ENCODE measurements at regions not wholly inside any gene's neighbourhood (a gene's known extent, or its start where the extent isn't known, plus 50 kb on each side); places are given as distances from the start of the nearest gene placed in this dataset.

GRCh38 chr2:234620018-234620417, 123.1 kb upstream of the ARL4C start:
- TF ChIP-seq BACH2 (CRISPR knock-in tag; IDR thresholded peaks at IDR 0.05; ENCODE audit: borderline replicate concordance) (no peak), CSRNP3 (CRISPR knock-in tag; IDR thresholded peaks at IDR 0.05) (no peak), GLIS3 (CRISPR knock-in tag; IDR thresholded peaks at IDR 0.05) (no peak), PATZ1 (CRISPR knock-in tag; IDR thresholded peaks at IDR 0.05; ENCODE audit: borderline replicate concordance) (no peak), ZNF8 (CRISPR knock-in tag; IDR thresholded peaks at IDR 0.05) (no peak), ESRRG (CRISPR knock-in tag; IDR thresholded peaks at IDR 0.05) (no peak), PPARA (CRISPR knock-in tag; IDR thresholded peaks at IDR 0.05; ENCODE audit: borderline replicate concordance) (no peak), ZNF565 (CRISPR knock-in tag; conservative IDR thresholded peaks at IDR 0.05; ENCODE audit: low read depth) (no peak), ZFP30 (CRISPR knock-in tag; IDR thresholded peaks at IDR 0.05) (no peak), RARB (CRISPR knock-in tag; IDR thresholded peaks at IDR 0.05) (no peak), TSHZ2 (CRISPR knock-in tag; IDR thresholded peaks at IDR 0.05) (no peak), SNAI2 (CRISPR knock-in tag; IDR thresholded peaks at IDR 0.05) (no peak), TOX (CRISPR knock-in tag; IDR thresholded peaks at IDR 0.05; ENCODE audit: borderline replicate concordance) (no peak)
- TF ChIP-seq, protein P1, sequence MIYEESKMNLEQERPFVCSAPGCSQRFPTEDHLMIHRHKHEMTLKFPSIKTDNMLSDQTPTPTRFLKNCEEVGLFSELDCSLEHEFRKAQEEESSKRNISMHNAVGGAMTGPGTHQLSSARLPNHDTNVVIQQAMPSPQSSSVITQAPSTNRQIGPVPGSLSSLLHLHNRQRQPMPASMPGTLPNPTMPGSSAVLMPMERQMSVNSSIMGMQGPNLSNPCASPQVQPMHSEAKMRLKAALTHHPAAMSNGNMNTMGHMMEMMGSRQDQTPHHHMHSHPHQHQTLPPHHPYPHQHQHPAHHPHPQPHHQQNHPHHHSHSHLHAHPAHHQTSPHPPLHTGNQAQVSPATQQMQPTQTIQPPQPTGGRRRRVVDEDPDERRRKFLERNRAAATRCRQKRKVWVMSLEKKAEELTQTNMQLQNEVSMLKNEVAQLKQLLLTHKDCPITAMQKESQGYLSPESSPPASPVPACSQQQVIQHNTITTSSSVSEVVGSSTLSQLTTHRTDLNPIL (CRISPR knock-in tag; IDR thresholded peaks at IDR 0.05; ENCODE audit: low read depth): no peak

All from SK-N-SH treated with all-trans-retinoic acid at 6 μM for 48 hours (cell line).